ENCODE measurements at regions not wholly inside any gene's neighbourhood (a gene's known extent, or its start where the extent isn't known, plus 50 kb on each side); places are given as distances from the start of the nearest gene placed in this dataset.

DNA sequence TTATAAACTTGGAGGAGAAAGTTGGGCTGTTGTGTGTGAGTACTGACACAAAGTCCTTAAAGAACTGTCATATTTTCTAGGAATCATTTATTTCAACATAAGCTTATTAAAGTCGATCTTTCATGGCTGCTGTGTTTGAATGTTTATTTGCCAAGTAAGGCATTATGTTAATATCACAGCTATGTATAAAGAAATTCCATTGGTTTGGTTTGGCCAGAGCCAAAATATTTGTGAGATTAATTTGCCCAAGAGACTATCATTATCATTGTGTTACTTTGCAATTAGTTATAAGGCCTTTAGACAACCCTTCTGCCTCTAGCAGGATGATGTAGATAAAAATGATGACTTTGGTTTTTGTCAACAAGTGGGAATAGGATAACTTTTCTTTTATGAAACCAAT lies 240.6 kb upstream of the NT5C1B start:
- no peak for DNase-seq (ENCODE audit: low read depth)

GRCh38 chr2:18829251-18829902 lies 240.0 kb upstream of the NT5C1B start:
- DNase-seq (ENCODE audit: low read depth): no peak

DNA sequence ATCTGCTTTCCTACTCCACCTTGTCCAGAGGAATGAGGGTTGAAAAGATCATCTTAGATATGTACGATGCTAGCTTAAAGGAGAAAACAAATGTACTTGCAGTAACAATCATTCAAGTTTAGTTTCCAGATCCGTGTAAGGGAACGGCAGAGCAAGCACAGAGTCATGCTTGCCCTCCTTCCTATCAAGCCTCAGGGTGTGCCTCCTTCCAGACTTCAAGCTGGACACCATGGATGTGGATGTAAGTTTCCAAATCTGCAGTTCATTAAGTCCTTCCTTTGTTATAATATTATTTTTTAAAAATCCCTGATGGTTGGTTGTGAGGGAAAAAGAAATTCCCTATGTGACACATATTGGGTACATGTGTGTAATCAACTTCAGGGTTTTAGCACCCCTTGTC lies 238.9 kb upstream of the NT5C1B start:
- no peak for DNase-seq (ENCODE audit: low read depth)

GRCh38 chr2:18825838-18826237 lies 236.5 kb upstream of the NT5C1B start:
- no peak for DNase-seq (ENCODE audit: low read depth)

GRCh38 chr2:18824915-18825314 lies 235.5 kb upstream of the NT5C1B start:
- DNase-seq (ENCODE audit: low read depth): no peak

- DNase-seq (ENCODE audit: low read depth): no peak
Observed at GRCh38 chr2:18824325-18824790, 235.0 kb upstream of the NT5C1B start.

- no peak for DNase-seq (ENCODE audit: low read depth)
Observed at GRCh38 chr2:18821431-18821830, 232.1 kb upstream of the NT5C1B start.

- DNase-seq (ENCODE audit: low read depth): no peak
Observed at GRCh38 chr2:18820966-18821365, 231.6 kb upstream of the NT5C1B start.

DNA sequence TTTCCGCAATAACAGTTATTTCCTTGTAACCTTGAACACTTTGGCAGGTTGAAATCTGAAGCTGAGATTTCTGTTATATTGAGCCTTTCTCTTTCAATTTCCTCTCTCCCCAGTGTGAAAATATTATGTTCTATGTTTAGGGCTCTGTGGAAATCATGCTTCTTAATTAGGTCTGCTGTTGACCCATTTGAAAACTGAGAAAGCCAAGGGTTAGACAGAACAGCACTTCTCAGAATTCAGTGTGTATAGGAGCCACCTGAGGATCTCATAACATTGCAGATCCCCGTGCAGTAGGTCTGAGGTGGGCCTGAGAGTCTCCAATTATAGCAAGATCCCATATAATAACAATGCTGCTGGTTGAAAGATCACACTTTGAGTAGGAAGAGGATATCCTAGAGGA lies 230.2 kb upstream of the NT5C1B start:
- no peak for DNase-seq (ENCODE audit: low read depth)

GRCh38 chr2:18814387-18814786 lies 225.0 kb upstream of the NT5C1B start:
- DNase-seq (ENCODE audit: low read depth): no peak

DNA sequence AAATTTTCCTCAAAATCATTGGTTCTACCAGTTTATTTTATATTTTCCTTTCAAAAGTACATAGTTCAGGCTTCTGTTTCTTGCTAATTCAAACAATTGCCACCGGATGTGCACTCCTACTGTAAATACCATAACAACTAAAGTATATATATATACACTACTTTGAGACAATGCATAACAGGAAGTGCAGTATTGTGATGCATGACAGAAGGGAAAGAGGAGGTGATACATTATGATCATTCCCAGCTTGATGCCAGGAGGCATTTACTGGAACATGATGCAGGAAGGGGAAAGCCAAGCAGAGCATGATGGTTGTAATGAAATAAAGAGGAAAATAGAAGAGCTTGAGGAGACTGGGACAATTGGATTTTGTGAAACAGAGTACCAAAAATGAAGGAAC lies 215.2 kb upstream of the NT5C1B start:
- no peak for DNase-seq (ENCODE audit: low read depth)

- DNase-seq (ENCODE audit: low read depth): no peak
Observed at GRCh38 chr2:18803141-18803939, 214.0 kb upstream of the NT5C1B start.

DNA sequence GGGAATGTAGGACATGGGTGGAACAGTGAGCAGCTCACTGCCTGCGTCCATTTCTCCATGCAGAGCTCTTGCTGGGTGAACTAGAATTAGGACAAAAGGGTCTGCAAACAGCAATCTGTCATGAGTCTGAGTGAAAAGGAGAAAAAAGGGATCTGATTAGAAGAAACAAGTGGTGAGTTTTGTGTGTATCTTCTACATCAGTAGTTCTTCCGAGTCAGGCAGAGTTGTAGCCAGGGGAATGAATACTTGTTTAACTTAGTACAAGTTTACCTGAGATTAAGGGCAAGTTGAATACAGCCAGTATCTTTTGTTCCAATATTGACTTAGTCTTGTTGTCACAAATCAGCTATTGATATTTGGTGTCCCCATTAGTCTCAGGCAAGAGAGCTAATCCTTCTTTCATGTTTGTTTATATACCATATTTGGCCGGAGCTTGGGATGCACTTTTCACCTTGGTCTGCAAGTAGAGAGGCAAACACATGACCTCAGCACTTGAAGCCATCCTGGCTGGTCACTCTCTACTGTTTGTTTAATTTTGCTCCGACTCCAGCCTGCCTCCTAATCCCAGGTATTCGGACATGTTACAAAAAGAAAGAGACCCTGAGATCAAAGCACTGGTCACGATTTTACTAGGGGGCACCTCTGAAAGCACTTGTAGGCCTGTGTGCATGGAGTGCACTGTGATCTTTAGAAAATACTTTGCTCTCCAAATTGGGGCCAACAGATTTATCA lies 211.0 kb upstream of the NT5C1B start:
- no peak for DNase-seq (ENCODE audit: low read depth)

GRCh38 chr2:18799397-18799796 lies 210.0 kb upstream of the NT5C1B start:
- DNase-seq (ENCODE audit: low read depth): no peak

GRCh38 chr2:18797133-18797845 lies 207.9 kb upstream of the NT5C1B start:
- no peak for DNase-seq (ENCODE audit: low read depth)

DNA sequence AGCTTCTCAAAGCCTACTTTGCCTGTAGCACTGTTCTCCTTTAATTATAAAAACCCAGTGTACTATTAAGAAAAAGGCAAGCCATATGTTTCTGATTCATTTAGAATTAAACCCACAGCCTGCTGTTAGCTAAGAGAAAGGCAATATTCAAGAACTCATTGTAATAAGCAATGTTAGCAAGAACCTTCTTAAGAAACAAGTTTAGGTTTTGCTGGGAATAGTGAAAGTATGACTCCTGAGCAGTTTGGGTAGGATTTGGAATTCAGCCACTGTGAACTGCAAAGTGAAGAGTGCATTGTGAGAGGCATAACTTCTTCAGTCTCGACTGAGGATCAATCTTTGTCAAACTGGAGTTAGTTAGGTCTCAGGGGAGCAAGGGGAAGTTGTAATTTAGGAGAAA lies 206.5 kb upstream of the NT5C1B start:
- DNase-seq (ENCODE audit: low read depth): no peak

GRCh38 chr2:18792684-18793083 lies 203.3 kb upstream of the NT5C1B start:
- no peak for DNase-seq (ENCODE audit: low read depth)

DNA sequence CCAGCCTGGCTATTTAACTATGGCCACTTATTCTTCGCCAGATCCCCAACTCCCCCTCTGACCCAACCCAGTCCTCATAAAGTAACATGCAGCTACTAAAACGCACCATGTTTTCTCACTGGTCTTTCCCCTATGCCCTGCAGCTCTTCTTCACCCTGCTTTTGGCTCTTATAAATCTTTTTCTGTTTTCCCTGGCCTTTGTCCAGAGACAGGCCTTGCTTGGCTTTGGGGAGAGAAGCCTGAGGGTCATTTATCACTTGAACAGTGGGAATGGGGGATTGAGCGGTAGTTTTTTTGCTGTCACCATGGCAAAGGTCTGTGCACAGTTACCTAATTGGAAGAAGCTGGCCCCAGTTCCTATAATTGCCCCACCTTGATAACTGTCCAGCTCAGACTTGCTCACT lies 202.9 kb upstream of the NT5C1B start:
- DNase-seq (ENCODE audit: low read depth): no peak

- no peak for DNase-seq (ENCODE audit: low read depth)
Observed at GRCh38 chr2:18791172-18791797, 201.9 kb upstream of the NT5C1B start.

DNA sequence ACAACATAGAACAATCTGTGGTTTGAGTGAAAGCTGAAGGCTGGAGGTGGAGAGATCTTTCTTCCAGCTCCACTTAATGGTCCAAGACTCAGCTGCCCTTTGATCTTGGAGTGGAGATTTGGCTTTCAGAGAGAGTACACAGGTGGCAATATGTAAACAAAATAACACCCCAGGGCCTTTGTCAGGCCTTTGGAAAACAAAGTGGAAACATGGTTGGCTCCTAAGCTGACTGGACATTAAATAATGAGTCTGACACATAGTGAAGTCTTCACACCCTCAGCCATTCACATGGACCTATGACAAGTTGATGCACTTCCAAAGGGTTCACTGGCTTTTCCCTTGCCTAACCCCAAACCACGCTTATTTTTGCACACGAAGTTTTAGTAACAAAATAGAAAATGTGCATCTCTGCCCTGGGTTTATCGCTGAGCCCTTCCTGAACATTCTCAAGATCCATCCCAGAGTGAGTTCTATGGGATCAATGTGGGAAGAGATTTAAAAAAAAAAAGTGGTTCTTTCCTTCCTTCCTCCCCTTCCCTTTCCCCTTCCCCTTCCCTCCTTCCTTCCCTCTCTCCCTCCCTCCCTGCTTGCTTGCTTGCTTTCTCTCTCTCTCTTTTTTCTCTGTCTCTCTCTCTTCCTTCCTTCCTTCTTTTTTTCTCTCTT lies 201.3 kb upstream of the NT5C1B start:
- no peak for DNase-seq (ENCODE audit: low read depth)

- no peak for DNase-seq (ENCODE audit: low read depth)
Observed at GRCh38 chr2:18788592-18788991, 199.2 kb upstream of the NT5C1B start.

Data from stimulated activated CD8-positive, alpha-beta memory T cell treated with anti-CD3 and anti-CD28 coated beads, Interleukin-7, amount 100 ng/mL, for 24 hours (primary cell).